ENCODE measurements at regions not wholly inside any gene's neighbourhood (a gene's known extent, or its start where the extent isn't known, plus 50 kb on each side); places are given as distances from the start of the nearest gene placed in this dataset.

- ChIA-PET CTCF (no interaction called here), POLR2A (no interaction called here)
- ATAC-seq (no peak), DNase-seq (no peak)
- intact Hi-C loops (cut with micrococcal nuclease), result no loop called here
- no peak overlapping the region for H3K4me3 Mint-ChIP-seq
- H3K4me1 Mint-ChIP-seq (ENCODE audit: low read depth), result no peaks in the 10 kb centered on the region
- no peaks in the 10 kb centered on the region for H3K9me3 Mint-ChIP-seq
- no peak overlapping the region for H3K27ac Mint-ChIP-seq
- H3K27me3 Mint-ChIP-seq, result no peaks in the 10 kb centered on the region
- no peak for TF ChIP-seq CTCF (IDR thresholded peaks at IDR 0.05)
- no peaks in the 10 kb centered on the region for H3K36me3 Mint-ChIP-seq (ENCODE audit: low read depth)
These were observed 280.3 kb upstream of the TCF21 start for GRCh38 chr6:133608620-133609019.

GRCh38 chr6:133609415-133610226 is 279.3 kb upstream of the TCF21 start:
- ChIA-PET POLR2A (no interaction called here), CTCF (no interaction called here)
- DNase-seq, result no peak
- intact Hi-C loops (cut with micrococcal nuclease), result no loop called here
- Mint-ChIP-seq H3K36me3 (ENCODE audit: low read depth) (no peaks in the 10 kb centered on the region), H3K9me3 (no peaks in the 10 kb centered on the region), H3K27ac (no peak overlapping the region), H3K27me3 (no peaks in the 10 kb centered on the region), H3K4me3 (no peak overlapping the region), H3K4me1 (ENCODE audit: low read depth) (no peaks in the 10 kb centered on the region)
- ATAC-seq, result no peak
- no peak for TF ChIP-seq CTCF (IDR thresholded peaks at IDR 0.05)

- CTCF ChIA-PET, result no interaction called here
These were observed 278.6 kb upstream of the TCF21 start for GRCh38 chr6:133610227-133610840.

GRCh38 chr6:133610971-133611370 is 277.9 kb upstream of the TCF21 start:
- Mint-ChIP-seq H3K36me3 (ENCODE audit: low read depth) (no peaks in the 10 kb centered on the region), H3K4me1 (ENCODE audit: low read depth) (no peaks in the 10 kb centered on the region), H3K27ac (no peak overlapping the region), H3K9me3 (no peaks in the 10 kb centered on the region), H3K27me3 (no peaks in the 10 kb centered on the region), H3K4me3 (no peak overlapping the region)
- ChIA-PET CTCF (no interaction called here), POLR2A (no interaction called here)
- ATAC-seq (no peak), DNase-seq (no peak)
- intact Hi-C loops (cut with micrococcal nuclease), result no loop called here
- no peak for TF ChIP-seq CTCF (IDR thresholded peaks at IDR 0.05)

More at GRCh38 chr6:133610227-133610840, 278.6 kb upstream of the TCF21 start:
- TF ChIP-seq CTCF (IDR thresholded peaks at IDR 0.05), result no peak
- Mint-ChIP-seq H3K9me3 (no peaks in the 10 kb centered on the region), H3K27me3 (no peaks in the 10 kb centered on the region), H3K4me1 (ENCODE audit: low read depth) (no peaks in the 10 kb centered on the region), H3K36me3 (ENCODE audit: low read depth) (no peaks in the 10 kb centered on the region), H3K27ac (no peak overlapping the region), H3K4me3 (no peak overlapping the region)
- POLR2A ChIA-PET, result no interaction called here
- intact Hi-C loops (cut with micrococcal nuclease), result no loop called here
- ATAC-seq (no peak), DNase-seq (no peak)

GRCh38 chr6:133612459-133612858 is 276.5 kb upstream of the TCF21 start:
- no peak overlapping the region for H3K4me3 Mint-ChIP-seq
- ChIA-PET CTCF (no interaction called here), POLR2A (no interaction called here)
- no peaks in the 10 kb centered on the region for H3K9me3 Mint-ChIP-seq
- H3K4me1 Mint-ChIP-seq (ENCODE audit: low read depth), result no peaks in the 10 kb centered on the region
- no peaks in the 10 kb centered on the region for H3K36me3 Mint-ChIP-seq (ENCODE audit: low read depth)
- ATAC-seq, result no peak
- no peaks in the 10 kb centered on the region for H3K27me3 Mint-ChIP-seq
- no peak overlapping the region for H3K27ac Mint-ChIP-seq
- intact Hi-C loops (cut with micrococcal nuclease), result no loop called here
- no peak for DNase-seq
- TF ChIP-seq CTCF (IDR thresholded peaks at IDR 0.05), result no peak

Data from activated CD8-positive, alpha-beta T cell treated with anti-CD3 and anti-CD28 coated beads for 36 hours (primary cell).